ENCODE measurements at regions not wholly inside any gene's neighbourhood (a gene's known extent, or its start where the extent isn't known, plus 50 kb on each side); places are given as distances from the start of the nearest gene placed in this dataset.
"Not testable (repeated sequence)": the region's sequence is repeated elsewhere in the genome, so short reads cannot be mapped to it uniquely, and the experiment has no call there.

DNA sequence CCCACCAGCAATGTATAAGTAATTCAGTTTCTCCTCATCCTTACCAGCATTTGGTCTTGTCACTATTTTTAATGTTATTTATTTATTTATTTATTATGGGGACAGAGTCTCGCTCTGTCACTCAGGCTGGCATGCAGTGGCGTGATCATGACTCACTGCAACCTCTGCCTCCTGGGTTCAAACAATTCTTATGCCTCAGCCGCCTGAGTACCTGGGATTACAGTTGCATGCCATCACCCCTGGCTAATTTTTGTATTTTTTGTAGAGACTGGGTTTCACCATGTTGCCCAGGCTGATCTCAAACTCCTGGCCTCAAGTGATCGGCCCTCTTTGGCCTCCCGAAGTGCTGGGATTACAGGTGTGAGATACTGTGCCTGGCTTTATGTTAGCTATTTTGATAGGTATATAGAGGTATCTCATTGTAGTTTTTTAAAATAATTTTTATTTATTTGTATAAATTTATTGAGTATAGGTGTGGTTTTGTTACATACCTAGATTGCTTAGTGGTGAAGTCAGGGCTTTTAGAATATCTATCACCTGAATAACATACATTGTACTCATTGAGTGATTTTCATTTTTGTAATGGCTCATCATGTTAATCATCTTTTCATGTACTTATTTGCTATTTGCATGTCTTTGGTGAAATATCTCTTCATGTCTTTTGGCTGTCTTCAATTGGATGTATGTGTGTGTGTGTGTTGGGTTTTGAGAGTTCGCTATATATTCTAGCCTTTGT is 53.3 kb downstream of the TANC2 start:
- no peak for DNase-seq

DNA sequence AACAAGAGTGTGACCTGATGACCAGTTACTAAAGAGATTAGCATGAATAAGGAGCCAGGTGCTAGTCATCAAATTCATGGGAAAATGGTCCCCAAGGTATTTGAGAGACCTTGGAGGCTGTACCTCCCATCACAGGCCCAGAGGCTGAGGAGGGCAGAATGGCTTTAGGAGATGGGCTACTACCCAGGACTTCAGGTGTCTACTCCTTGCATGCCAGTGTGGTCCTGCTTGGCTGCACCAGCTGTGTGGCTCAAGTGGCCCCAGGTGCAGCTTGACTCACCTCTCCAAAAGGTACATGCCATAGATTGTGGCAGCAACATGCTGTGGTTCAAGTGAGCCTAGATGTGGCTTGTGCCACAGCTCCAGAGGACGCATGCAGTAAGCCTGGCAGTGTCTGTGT is 56.5 kb downstream of the TANC2 start:
- no peak for DNase-seq

DNA sequence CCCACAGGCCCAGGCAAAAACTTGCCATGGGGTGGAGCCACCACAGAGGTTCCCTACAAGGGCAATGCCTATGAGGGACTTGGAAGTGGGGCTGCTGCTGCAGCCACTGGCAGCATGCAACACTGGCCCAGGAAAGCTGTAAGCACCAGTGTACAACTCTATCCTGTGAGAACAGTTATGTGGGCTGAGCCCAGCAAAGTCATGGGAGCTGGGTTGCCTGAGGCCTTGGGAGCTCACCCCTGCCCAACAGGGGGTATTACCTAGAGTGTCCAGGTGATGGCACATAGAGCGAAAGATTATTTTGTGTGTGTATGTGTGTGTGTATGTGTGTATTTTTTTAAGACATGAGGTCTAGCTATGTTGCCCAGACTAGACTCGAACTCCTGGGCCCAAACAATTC is 57.0 kb downstream of the TANC2 start:
- no peak for DNase-seq

DNA sequence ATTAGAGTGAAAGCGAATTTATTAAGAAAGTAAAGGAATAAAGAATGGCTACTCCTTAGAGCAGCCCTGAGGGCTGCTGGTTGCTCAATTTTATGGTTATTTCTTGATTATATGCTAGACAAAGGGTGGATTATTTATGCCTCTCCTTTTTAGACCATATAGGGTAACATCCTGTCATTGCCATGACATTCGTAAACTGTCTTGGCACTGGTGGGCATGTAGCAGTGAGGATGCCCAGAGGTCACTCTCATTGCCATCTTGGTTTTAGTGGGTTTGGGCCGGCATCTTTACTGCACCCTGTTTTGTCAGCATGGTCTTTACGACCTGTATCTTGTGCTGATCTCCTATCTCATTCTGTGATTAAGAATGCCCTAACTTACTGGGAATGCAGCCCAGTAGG is 58.2 kb downstream of the TANC2 start:
- no peak for DNase-seq

DNA sequence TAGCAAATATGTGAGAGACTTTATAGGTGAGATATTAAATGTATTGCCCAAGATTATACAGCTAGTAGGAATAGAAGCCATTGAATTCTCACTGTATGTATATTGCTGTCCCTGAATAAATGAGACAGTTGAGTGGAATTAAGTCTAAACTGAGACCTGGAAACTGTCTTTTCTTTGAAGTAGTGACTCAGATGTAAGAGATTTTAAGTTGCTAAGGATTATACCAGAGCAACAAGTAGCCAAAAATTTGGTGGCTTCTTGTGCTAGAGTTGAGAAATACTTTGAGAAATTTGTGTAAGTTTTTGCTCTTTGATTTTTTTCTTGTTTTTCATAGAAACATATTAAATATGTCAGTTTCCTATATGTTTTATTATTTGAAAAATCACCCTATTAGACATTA is 58.7 kb downstream of the TANC2 start:
- no peak for DNase-seq

DNA sequence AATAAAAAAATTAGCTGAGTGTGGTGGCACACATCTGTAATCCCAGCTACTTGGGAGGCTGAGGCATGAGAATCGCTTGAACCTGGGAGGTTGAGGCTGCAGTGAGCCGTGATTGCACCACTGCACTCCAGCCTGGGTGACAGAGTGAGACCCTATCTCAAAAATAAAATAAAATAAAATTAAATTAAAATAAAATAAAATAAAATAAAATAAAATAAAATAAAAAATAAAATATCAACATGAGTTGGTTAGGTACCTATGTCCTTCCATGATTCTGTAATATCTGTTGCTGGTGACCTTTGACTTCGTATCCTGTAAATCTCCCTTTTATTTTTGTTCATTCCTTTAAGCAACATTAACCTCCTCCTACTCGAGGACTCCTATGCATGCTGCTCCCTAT is 59.6 kb downstream of the TANC2 start:
- not testable (repeated sequence) for DNase-seq

DNA sequence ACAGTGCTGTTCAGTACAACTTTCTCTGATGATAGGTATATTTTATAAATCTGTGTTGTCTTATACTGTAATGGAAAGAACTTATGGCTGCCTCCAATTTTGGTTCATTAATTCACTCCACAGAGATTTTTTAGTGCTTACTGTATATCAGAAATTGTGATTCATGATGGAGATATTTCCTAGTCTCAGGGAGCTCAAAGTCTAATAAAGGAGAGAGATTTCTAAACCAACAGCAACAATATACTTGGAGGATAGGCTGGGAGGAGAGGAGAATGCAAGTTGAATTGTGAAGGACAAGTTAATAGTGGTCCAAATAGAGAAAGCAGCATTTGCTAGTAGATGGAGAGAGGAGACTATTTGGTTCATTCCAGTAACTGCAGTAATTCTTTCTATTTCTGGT is 63.5 kb downstream of the TANC2 start:
- DNase-seq = no peak

DNA sequence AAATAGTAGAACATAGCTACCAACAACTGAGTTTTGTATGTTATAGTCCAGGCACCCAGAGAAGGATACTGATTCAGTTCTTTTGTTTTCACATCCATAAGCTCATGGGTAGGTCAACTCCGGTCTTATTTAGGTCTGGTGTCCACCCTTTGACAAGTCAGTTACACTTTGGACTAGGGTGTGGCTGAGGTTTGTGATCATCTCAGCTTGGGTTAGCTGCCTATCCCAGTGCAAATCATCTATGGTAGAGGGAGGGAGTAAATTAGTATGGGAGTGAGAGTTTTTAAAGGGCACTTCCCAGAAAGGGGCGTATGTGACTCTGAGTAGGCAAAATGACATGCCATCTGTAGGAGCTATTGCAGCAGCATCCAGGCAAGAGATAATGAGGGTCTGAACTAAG is 66.1 kb downstream of the TANC2 start:
- DNase-seq = no peak

DNA sequence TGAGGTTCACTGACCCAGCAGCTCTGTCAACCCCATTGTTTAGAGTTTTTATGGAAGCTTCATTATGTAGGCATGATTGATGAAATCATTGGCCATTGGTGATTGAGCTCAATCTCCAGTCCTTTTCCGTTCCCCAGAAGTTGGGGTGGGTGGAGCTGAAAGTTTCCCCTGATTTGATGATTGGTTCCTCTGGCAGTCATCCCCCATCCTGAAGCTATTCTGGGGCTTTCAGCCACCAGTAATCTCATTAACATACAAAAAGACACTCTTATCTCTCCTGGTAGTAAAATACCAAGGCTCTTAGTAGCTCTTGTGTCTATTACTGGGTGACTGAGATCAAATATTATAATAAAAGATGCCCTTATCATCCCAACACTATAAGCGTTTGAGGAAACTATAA is 67.1 kb downstream of the TANC2 start:
- no peak for DNase-seq

DNA sequence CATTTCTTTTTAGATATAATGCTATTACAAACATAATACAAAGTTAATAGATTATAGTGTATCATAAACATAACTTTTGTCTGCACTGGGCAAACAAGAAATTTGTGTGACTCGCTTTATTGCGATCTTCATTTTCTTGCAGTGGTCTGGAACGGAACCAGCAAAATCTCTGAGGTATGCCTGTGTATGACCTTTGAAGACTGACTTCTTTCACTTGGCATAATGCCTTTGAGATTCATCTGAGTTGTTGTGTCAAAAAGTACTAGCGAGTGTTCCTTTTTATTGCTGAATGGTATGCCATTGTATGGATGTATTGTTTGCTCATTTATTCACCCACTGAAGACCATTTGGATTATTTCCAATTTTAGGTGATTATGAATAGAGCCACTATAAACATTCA is 69.2 kb downstream of the TANC2 start:
- no peak for DNase-seq

DNA sequence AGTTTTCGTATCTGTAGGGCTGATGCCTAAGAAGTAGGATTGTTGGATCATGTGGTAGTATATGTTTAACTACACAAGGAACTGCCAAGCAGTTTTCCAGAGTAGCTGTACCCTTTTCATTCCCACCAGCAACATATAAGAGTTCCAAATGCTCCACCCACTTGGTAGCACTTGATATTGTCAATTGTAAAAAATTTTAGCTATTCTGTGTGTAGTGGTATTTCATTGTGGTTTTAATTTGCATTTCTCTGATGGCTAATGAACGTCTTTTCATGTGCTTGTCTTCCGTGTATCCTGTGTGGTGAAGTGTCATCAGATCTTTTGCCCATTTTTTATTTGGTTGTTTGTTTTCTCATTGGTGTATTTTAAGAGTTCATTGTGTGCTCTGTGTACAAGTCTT is 69.7 kb downstream of the TANC2 start:
- DNase-seq = no peak

DNA sequence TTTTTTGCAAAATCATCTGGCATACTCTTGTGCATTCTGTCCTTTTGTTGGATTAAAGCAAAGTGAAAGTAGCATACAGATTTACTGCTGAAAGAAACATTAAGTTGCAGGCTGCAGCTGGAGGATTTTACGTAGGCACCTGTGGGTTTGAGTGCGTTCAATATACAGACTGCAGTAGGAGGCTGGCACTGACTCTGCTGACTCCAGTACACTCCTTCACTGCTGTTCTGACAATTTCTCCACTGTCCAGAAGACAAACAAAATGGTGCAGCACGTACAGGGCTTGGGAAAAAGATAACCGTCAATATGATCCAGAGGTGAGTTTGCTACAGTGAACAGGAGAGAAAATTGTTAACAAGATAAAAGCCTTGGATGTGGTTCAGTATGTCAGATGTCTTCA is 73.3 kb downstream of the TANC2 start:
- DNase-seq = no peak

DNA sequence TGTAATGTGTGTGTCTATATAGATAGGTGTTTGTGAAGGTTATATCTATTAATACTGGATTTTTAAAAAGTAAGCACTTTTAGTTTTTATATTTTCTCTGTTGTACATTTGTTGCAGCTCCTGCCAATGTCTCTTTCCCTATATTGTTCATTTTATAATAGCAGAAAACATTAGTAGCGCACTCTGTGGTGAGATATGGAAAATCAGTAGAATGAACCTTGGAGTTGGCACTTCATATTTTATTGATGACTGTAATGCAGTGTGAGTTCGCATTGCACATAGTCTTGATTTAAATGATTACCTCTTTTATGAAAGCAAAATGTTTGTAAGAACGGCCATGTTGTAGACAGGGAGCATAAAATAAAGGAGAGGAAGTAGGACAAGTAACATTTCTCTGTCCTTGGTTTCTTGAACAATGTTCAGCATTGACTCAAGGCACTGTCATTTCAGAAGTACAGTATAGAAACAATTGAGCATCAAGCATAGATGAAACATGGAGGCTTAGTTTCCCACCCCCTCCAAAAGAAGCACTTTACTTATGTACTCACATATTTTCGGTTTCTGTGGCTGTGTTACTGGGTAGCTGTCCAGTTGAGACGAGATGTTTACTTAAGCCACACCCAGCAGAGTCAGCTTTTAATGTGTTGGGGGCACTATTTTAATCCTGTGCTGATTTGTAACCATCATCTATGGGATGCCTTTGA is 74.0 kb downstream of the TANC2 start:
- DNase-seq = no peak

DNA sequence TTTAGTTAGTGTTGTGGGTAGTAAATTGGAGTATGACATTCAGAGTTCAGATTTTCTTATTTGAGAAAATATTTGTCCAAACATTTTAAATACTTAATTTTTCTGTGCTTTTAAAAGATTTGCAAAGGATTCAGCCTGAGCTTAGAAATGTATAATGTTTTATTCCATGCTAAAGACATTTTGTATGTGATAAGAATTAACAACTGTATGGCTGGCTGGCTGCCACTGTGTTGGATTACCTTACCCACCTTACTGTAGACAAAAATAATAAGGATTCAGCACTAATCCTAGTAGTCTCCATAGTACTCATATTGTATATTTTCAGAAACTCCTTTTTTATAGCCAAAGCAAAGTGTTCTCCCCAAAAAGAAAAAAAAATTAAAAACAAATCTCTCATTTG is 74.8 kb downstream of the TANC2 start:
- DNase-seq = no peak

DNA sequence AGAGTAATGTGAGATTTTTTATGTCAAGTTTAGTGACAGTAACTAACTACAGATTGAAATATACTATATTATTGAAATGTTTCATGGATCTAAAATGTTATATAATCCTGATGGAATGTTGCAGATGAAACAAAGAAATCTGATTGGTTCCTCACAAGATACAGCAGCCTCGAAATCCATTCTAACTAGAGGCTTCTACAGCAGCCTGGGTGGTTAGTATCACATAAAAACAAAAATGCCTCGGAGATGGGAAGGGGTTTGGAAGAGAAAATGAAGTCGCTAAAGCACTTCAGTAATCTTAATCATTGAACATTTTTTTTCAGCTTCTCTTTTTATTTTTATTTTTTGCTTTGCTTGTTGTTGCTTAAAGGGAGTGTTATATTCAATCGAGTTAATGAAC is 75.2 kb downstream of the TANC2 start:
- no peak for DNase-seq

DNA sequence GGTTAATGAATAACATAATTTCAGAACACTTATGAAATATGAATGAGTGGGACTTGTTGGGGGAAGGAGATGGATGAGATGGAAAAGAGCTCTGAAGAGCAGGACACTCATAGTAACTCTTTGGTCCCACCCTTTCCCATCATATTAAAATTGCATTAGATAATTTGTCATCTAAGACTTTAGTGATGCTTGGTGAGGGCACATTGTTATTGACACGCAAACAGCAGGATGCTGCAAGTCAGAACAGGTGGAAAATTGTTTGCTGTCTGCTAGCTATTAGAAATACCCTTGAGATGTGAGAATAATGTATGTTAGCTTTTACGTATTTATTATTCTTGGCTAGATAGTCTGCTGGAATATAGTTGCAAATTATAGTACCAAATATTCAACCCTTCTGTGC is 75.7 kb downstream of the TANC2 start:
- no peak for DNase-seq

DNA sequence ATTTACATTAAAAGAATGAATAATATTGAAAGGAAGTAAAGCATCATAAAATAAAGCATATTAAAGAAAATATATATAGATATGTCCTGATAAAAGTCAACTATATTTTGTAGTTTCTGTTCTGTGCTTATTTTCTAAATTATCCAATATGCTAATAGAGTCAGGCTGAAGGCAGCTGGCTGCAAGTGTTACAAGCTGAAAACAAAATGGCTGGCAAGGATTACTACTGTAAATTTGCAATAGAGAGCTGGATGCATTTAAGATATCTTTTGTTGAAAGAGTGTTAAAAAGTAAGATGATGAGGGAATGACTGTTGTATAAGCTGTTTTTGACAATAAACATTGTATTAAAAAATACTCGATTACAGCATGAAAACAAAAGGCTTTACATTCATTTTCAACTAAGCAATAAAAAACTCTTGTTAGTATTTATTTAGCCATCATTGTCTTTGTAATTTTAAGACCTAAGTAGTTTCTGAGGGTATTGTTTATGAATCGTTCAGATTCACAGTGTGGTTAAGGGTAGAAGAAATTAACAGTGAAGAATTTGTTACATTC is 76.3 kb downstream of the TANC2 start:
- no peak for DNase-seq

DNA sequence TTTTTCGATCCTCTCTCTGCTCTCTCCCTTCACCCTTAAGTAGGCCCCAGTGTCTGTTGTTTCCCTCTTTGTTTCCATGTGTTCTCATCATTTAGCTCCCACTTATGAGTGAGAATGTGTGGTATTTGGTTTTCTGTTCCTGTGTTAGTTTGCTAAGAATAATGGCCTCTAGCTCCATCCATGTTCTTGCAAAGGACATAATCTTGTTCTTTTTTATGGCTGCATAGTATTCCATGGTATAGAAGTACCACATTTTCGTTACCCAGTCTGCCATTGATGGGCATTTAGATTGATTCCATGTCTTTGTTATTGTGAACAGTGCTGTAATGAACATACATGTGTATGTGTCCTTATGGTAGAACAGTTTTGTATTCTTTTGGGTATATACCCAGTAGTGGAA is 91.5 kb downstream of the TANC2 start:
- DNase-seq = not testable (repeated sequence)

DNA sequence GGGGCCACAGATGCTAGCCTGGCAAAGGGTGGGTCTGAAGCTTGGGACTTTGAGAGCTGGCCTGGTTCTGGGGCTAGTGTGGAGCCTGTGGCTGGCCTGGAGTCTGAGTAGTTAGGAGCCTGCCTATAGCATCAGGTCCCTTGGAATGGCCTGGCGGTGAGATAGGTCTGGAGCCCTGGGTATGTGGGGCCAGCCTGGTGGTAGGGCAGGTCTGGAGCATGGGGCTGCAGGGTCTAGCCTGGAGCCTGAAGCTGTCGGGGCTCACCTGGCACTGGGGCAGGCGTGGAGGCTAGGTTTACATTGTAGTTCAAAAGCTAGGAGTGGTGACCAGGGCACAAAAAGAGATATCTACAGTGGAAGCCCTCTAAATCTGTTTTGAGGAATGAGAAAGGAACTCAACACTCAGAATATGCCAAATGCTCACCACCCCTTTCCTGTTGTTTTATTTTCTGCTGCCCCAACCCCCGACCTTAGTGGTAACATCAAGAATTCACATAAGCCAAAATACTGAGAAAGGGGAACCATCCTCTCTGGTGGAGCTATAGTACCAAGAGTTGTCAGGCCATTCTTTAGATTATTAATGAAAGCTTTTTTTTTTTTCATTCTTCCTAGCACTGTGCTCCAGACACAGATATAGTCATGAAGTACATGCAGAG is 100.3 kb downstream of the TANC2 start:
- DNase-seq = no peak

DNA sequence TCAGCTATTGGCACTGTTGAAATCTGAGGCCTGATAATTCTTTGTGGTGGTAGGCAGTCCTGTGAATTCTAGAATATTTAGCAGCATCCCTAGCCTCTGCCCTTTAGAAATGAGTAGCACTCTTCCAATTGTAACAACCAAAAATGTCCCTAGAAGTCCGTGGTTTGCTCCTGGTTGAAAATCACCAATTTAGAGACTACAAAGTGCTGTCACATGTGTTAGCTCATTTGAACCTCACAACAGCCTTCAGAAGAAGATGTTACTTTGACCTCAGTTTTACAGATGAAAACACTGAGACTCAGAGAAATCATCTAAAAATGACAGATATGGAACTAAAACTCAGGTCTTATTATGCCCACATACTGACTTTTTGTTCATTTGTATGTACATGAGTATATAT is 103.2 kb downstream of the TANC2 start:
- no peak for DNase-seq

DNA sequence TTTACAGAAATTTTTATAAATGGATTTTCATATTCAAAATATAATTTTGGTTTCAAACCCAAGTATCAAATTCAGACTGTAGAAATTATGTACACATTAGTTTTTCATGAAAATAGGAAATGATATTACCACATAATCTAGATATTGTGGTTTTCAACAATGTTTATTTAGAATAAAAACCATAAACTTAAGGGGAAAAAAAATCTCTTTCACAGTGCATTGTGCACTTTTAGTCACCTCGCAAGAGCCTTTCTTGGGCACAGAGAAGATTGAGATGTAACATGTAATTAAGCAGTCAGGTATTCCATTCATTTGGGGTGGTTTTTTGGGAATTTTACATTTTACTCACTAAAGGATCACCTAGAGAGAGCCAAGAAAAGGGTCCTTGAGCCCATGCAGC is 104.0 kb downstream of the TANC2 start:
- DNase-seq = no peak

DNA sequence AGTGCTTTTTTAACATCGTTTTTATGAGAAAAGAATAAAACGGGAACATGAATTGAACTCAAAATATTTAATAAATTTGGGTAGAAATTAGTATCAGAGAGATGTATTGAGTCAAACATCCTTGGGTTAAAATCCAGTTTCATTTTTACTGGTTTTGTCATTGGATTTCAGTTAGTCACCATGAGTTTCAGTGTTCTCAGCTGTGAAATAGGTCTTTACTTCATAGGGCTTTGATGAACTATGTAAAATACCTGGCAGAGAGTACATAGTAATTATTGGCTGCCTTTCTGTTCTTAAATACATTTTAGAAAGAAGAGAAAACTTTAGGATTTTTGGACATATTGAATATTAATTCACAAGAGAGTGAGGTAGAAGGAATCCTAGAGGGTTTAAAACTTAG is 105.8 kb downstream of the TANC2 start:
- no peak for DNase-seq

DNA sequence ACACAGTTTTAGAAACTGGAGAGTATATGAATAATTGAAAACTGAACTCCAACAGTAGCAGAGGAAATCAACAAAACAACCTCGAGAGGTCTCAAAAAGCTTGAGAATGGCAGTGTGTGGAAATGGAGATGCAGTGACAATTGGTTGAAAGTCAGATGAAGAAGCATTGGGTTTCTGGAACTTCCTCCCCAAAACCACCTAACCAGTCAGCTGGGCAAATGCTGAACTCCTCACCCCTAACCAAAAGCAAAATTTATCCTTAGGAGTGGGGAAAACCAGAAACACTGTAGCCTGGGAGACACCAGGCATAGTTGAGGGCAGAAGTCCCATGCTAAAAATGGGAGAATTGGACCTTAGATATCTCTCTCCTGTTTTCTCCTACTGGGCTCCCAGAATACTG is 109.9 kb downstream of the TANC2 start:
- DNase-seq = no peak

DNA sequence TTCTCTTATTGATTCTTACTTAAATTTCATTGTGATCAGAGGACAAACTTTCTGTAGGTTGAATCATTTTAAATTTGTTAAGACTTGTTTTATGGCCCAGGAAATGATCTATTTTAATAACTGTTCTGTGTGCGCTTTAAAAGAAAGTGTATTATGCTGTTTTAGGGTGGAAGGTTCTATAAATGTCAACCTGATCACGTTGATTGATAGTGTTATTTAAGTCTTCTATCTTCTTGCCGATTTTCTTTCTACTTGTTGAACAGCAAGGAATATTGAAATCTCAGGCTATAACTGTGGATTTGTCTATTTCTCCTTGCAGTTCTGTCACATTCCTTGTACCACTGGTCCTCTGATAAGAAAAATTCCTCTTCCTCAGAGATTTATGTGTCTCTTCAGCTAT is 112.7 kb downstream of the TANC2 start:
- DNase-seq = no peak
